ENCODE measurements at regions not wholly inside any gene's neighbourhood (a gene's known extent, or its start where the extent isn't known, plus 50 kb on each side); places are given as distances from the start of the nearest gene placed in this dataset.
"Not testable (repeated sequence)": the region's sequence is repeated elsewhere in the genome, so short reads cannot be mapped to it uniquely, and the experiment has no call there.

GRCh38 chr4:64718091-64718490 is 308.8 kb upstream of the TECRL start:
- peak; percentile 10 for DNase-seq

GRCh38 chr4:64715741-64716140 is 306.5 kb upstream of the TECRL start:
- peak; percentile 12 for DNase-seq

GRCh38 chr4:64713256-64713840 is 304.1 kb upstream of the TECRL start:
- DNase-seq = peak; percentile 67

GRCh38 chr4:64712590-64712989 is 303.3 kb upstream of the TECRL start:
- DNase-seq = no peak

- no peak for DNase-seq
Observed at GRCh38 chr4:64705989-64706388, 296.7 kb upstream of the TECRL start.

- no peak for DNase-seq
Observed at GRCh38 chr4:64698171-64698570, 288.9 kb upstream of the TECRL start.

- DNase-seq = no peak
Observed at GRCh38 chr4:64682946-64683345, 273.7 kb upstream of the TECRL start.

- no peak for DNase-seq
Observed at GRCh38 chr4:64682481-64682880, 273.2 kb upstream of the TECRL start.

GRCh38 chr4:64673121-64673520 is 263.9 kb upstream of the TECRL start:
- DNase-seq = not testable (repeated sequence)

- DNase-seq = no peak
Observed at GRCh38 chr4:64670647-64671046, 261.4 kb upstream of the TECRL start.

- no peak for DNase-seq
Observed at GRCh38 chr4:64643841-64644240, 234.6 kb upstream of the TECRL start.

GRCh38 chr4:64642936-64643335 is 233.7 kb upstream of the TECRL start:
- DNase-seq = no peak

- not testable (repeated sequence) for DNase-seq
Observed at GRCh38 chr4:64640402-64640801, 231.2 kb upstream of the TECRL start.

GRCh38 chr4:64625438-64625837 is 216.2 kb upstream of the TECRL start:
- no peak for DNase-seq

GRCh38 chr4:64617800-64618199 is 208.6 kb upstream of the TECRL start:
- DNase-seq = peak; percentile 74

GRCh38 chr4:64614276-64614675 is 205.0 kb upstream of the TECRL start:
- DNase-seq = no peak

- no peak for DNase-seq
Observed at GRCh38 chr4:64613046-64613445, 203.8 kb upstream of the TECRL start.

GRCh38 chr4:64598066-64598465 is 188.8 kb upstream of the TECRL start:
- DNase-seq = no peak

- no peak for DNase-seq
Observed at GRCh38 chr4:64594723-64595122, 185.5 kb upstream of the TECRL start.

GRCh38 chr4:64588507-64588906 is 179.3 kb upstream of the TECRL start:
- DNase-seq = no peak

GRCh38 chr4:64584981-64585557 is 175.8 kb upstream of the TECRL start:
- DNase-seq = peak; percentile 73

GRCh38 chr4:64584125-64584524 is 174.9 kb upstream of the TECRL start:
- DNase-seq = peak; percentile 73

- DNase-seq = no peak
Observed at GRCh38 chr4:64582492-64582891, 173.2 kb upstream of the TECRL start.

GRCh38 chr4:64581422-64581821 is 172.2 kb upstream of the TECRL start:
- DNase-seq = no peak

GRCh38 chr4:64564126-64564525 is 154.9 kb upstream of the TECRL start:
- no peak for DNase-seq
